Sigmoid colon (tissue), 6 donors: ENCODE measurements at regions not wholly inside any gene's neighbourhood (a gene's known extent, or its start where the extent isn't known, plus 50 kb on each side); places are given as distances from the start of the nearest gene placed in this dataset.

ENCODE experiments used
- DNase-seq: peaks from one replicate; pipeline ENCODE4 v3.0.0-alpha.2; 2019
- H3K27ac ChIP-seq, 4 donors: fragments of 200-600 bp; sonication (generic); one replicate each; pipeline ENCODE4 v1.5.1; 2016 to 2019; ENCODE audit warnings: mild to moderate bottlenecking in 1 of 4
- H3K27me3 ChIP-seq, 3 donors: fragments of 200-600 bp; sonication (generic); one replicate each; pipeline ENCODE4 v1.5.1; 2019; ENCODE audit warnings: mild to moderate bottlenecking in 1 of 3
- H3K36me3 ChIP-seq, 4 donors: fragments of 200-600 bp; sonication (generic); one replicate each; pipeline ENCODE4 v1.5.1; 2016 to 2019
- H3K4me1 ChIP-seq, 4 donors: fragments of 200-600 bp; sonication (generic); one replicate each; pipeline ENCODE4 v1.5.1; 2017 to 2019
- H3K4me3 ChIP-seq, 4 donors: fragments of 200-600 bp; sonication (generic); one replicate each; pipeline ENCODE4 v1.5.1; 2017 to 2019; ENCODE audit warnings: mild to moderate bottlenecking in 2 of 4, moderate library complexity in 1 of 4
- H3K9me3 ChIP-seq, 4 donors: fragments of 200-600 bp in 3 of 4; sonication (generic) in 3 of 4; one replicate each; pipeline versions ENCODE4 v1.5.1 to v1.6.1; 2013 to 2019
- CTCF ChIP-seq, 4 experiments: fragments of 450-650 bp in 3 of 4; fragments of 200-600 bp in 1 of 4; IDR thresholded peaks; one replicate each; pipeline ENCODE4 v1.5.1; 2016 to 2019; ENCODE audit warnings: antibody characterized with exemption in 4 of 4, mild to moderate bottlenecking in 3 of 4, moderate library complexity in 2 of 4
- EP300 ChIP-seq, 4 donors: sonication (generic); formaldehyde crosslinking; IDR thresholded peaks; one replicate each; pipeline ENCODE4 v1.6.1; 2017; ENCODE audit warnings: antibody characterized with exemption in 4 of 4
- POLR2A ChIP-seq, 2 donors: fragments of 450-650 bp; IDR thresholded peaks; one replicate each; pipeline ENCODE4 v1.6.1; 2016; ENCODE audit warnings: antibody characterized with exemption in 2 of 2, mild to moderate bottlenecking in 2 of 2, moderate library complexity in 2 of 2
- POLR2AphosphoS5 ChIP-seq, 4 donors: sonication (generic); formaldehyde crosslinking; IDR thresholded peaks; one replicate each; pipeline ENCODE4 v1.6.1; 2017; ENCODE audit warnings: antibody characterized with exemption in 4 of 4
- WGBS, 2 donors: extraction: QIAGEN DNeasy Blood & Tissue Kit; methylation state at CpG; one replicate each; pipeline ENCODE4 v1.1.7; 2013; 5-methylcytosine and 5-hydroxymethylcytosine counted together
- intact Hi-C: fragments of 100-400 bp; cut with DNase I; formaldehyde crosslinking; loops from one replicate; pipeline ENCODE4 v1.15.1; 2023
- donor health status: healthy with polysubstance abuse.
- donor health status: healthy.

GRCh38 chr1:20421441-20421840, 64.6 kb downstream of the CAMK2N1 start:
- WGBS, 2 donors: 49 to 70% methylated on average over 2 of the region's 2 CpGs
- no peak overlapping the region for H3K4me3 ChIP-seq
- no peaks in the 10 kb centered on the region for H3K36me3 ChIP-seq
- TF ChIP-seq CTCF (IDR thresholded peaks at IDR 0.05) (no peak), POLR2A (IDR thresholded peaks at IDR 0.05) (no peak), POLR2AphosphoS5 (IDR thresholded peaks at IDR 0.05) (no peak)
- peaks cover 0 to 12% (median 3%) of the 10 kb centered on the region in 4 donors for H3K9me3 ChIP-seq
- peaks cover 0 to 29% (median 8%) of the 10 kb centered on the region in 3 donors for H3K27me3 ChIP-seq
- no peak for DNase-seq
- H3K4me1 ChIP-seq: no peaks in the 10 kb centered on the region
- no peak overlapping the region for H3K27ac ChIP-seq
- intact Hi-C loops: no loop called here

- peaks cover 0 to 29% (median 8%) of the 10 kb centered on the region in 3 donors for H3K27me3 ChIP-seq
- H3K27ac ChIP-seq: no peak overlapping the region
- 83 to 87% methylated on average over 8 of the region's 8 CpGs for WGBS, 2 donors
- H3K36me3 ChIP-seq: no peaks in the 10 kb centered on the region
- H3K4me1 ChIP-seq: no peaks in the 10 kb centered on the region
- peaks cover 0 to 4% (median 0%) of the 10 kb centered on the region in 4 donors for H3K9me3 ChIP-seq
- no peak overlapping the region for H3K4me3 ChIP-seq
- DNase-seq: no peak
- TF ChIP-seq POLR2A (IDR thresholded peaks at IDR 0.05) (no peak), EP300 (IDR thresholded peaks at IDR 0.05) (no peak), POLR2AphosphoS5 (IDR thresholded peaks at IDR 0.05) (no peak), CTCF (IDR thresholded peaks at IDR 0.05) (no peak)
- intact Hi-C loops: no loop called here
These were observed 68.4 kb downstream of the CAMK2N1 start for GRCh38 chr1:20417581-20417980.

- intact Hi-C loops: no loop called here
- H3K4me1 ChIP-seq: no peaks in the 10 kb centered on the region
- H3K27ac ChIP-seq: no peak overlapping the region
- no peak for DNase-seq
- H3K9me3 ChIP-seq: no peaks in the 10 kb centered on the region
- no peak for TF ChIP-seq POLR2AphosphoS5 (IDR thresholded peaks at IDR 0.05)
- no peak for TF ChIP-seq POLR2A (IDR thresholded peaks at IDR 0.05)
- no peak for TF ChIP-seq EP300 (IDR thresholded peaks at IDR 0.05)
- no peak for TF ChIP-seq CTCF (IDR thresholded peaks at IDR 0.05)
- H3K4me3 ChIP-seq: no peak overlapping the region
- peaks cover 0 to 29% (median 8%) of the 10 kb centered on the region in 3 donors for H3K27me3 ChIP-seq
- H3K36me3 ChIP-seq: no peaks in the 10 kb centered on the region
- WGBS, 2 donors: 92 to 94% methylated on average over 3 of the region's 3 CpGs
These were observed 69.3 kb downstream of the CAMK2N1 start for GRCh38 chr1:20416706-20417105.

DNA sequence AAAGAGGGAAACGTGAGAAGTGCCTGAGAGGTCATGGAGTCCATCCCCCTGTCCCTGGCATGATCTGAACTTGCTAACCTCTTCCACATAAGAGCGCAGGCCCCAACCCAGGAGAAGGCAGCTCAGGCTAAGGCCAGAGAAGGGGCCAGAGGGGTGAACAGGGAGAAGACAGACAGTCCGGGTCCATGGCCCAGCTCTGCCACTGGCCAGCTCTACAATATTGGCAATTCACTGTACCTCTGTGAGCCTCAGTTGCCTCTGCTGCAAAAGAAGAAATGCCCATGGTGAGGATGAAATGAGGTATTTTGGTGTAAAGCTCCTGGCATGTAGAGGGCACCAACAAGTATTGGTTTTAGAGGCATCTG, 72.3 kb downstream of the CAMK2N1 start:
- H3K4me3 ChIP-seq: no peak overlapping the region
- no peaks in the 10 kb centered on the region for H3K9me3 ChIP-seq
- H3K4me1 ChIP-seq: no peaks in the 10 kb centered on the region
- H3K27ac ChIP-seq: no peak overlapping the region
- H3K27me3 ChIP-seq: peaks cover 0 to 10% (median 8%) of the 10 kb centered on the region in 3 donors
- TF ChIP-seq EP300 (IDR thresholded peaks at IDR 0.05) (no peak), CTCF (IDR thresholded peaks at IDR 0.05) (no peak), POLR2AphosphoS5 (IDR thresholded peaks at IDR 0.05) (no peak), POLR2A (IDR thresholded peaks at IDR 0.05) (no peak)
- WGBS, 2 donors: 85 to 87% methylated on average over 3 of the region's 3 CpGs
- no peak for DNase-seq
- intact Hi-C loops: no loop called here
- H3K36me3 ChIP-seq: no peaks in the 10 kb centered on the region

DNA sequence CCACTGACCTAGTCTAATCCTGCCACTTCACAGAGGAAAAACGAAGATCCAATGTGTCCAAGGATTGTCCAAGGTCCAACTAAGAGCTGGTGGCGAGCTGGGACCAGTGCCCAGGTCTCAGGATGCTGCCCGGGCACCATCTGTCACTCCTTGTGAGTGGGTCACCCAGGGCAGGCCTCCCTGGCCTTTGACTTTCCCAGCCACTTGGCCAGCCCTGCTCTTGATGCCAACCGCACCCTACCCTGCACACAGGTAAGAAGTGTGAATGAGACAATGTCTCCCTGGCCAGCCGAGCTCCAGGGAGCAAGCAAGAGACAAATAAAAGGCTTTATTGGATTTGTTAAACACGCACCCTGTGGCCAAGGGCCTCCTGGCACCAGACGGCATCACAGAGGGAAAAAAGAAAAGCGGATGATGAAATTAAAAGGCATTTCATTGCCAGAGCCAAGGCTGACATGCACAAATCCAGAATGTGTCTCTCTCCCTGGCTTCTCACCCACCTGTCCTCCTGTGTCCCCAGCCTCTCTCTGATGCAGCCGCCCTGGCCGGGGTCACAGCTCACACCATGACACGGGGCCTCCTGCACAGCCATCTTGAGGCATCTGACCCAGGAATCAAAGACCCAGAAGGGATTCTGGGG, 72.8 kb downstream of the CAMK2N1 start:
- H3K27me3 ChIP-seq: peaks cover 0 to 5% (median 5%) of the 10 kb centered on the region in 3 donors
- no peaks in the 10 kb centered on the region for H3K36me3 ChIP-seq
- no peak overlapping the region for H3K27ac ChIP-seq
- no peak for DNase-seq
- H3K9me3 ChIP-seq: no peaks in the 10 kb centered on the region
- no peak overlapping the region for H3K4me3 ChIP-seq
- TF ChIP-seq EP300 (IDR thresholded peaks at IDR 0.05) (no peak), POLR2A (IDR thresholded peaks at IDR 0.05) (no peak), CTCF (IDR thresholded peaks at IDR 0.05) (no peak), POLR2AphosphoS5 (IDR thresholded peaks at IDR 0.05) (no peak)
- intact Hi-C loops: no loop called here
- 76 to 79% methylated on average over 11 of the region's 11 CpGs for whole genome bisulfite sequencing, 2 donors
- H3K4me1 ChIP-seq: no peaks in the 10 kb centered on the region
